Choroid plexus epithelial cell (primary cell): ENCODE measurements at regions not wholly inside any gene's neighbourhood (a gene's known extent, or its start where the extent isn't known, plus 50 kb on each side); places are given as distances from the start of the nearest gene placed in this dataset.

Experiments used
- DNase-seq: peaks from one replicate; pipeline ENCODE4 v3.0.0-alpha.2; 2010; ENCODE audit warnings: low read depth
- H3K4me3 ChIP-seq: 2 replicates; pipeline ENCODE4 v1.5.1; 2011; ENCODE audit warnings: low read depth, mild to moderate bottlenecking, control low read depth, low read length, moderate library complexity
- TF ChIP-seq, protein P1 (sequence below): conservative IDR thresholded peaks from 2 replicates; pipeline ENCODE4 v1.5.1; 2011; ENCODE audit warnings: low read depth, mild to moderate bottlenecking, control low read depth, inconsistent platforms, low read length, moderate library complexity

GRCh38 chr10:45071043-45071813 lies 70.5 kb downstream of the ZNF22 start:
- no peak overlapping the region for H3K4me3 ChIP-seq
- DNase-seq = no peak
- TF ChIP-seq, protein P1, sequence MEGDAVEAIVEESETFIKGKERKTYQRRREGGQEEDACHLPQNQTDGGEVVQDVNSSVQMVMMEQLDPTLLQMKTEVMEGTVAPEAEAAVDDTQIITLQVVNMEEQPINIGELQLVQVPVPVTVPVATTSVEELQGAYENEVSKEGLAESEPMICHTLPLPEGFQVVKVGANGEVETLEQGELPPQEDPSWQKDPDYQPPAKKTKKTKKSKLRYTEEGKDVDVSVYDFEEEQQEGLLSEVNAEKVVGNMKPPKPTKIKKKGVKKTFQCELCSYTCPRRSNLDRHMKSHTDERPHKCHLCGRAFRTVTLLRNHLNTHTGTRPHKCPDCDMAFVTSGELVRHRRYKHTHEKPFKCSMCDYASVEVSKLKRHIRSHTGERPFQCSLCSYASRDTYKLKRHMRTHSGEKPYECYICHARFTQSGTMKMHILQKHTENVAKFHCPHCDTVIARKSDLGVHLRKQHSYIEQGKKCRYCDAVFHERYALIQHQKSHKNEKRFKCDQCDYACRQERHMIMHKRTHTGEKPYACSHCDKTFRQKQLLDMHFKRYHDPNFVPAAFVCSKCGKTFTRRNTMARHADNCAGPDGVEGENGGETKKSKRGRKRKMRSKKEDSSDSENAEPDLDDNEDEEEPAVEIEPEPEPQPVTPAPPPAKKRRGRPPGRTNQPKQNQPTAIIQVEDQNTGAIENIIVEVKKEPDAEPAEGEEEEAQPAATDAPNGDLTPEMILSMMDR = no peak

GRCh38 chr10:45075216-45075615 lies 74.5 kb downstream of the ZNF22 start:
- no peak overlapping the region for H3K4me3 ChIP-seq
- TF ChIP-seq, protein P1 = no peak
- DNase-seq = no peak

DNA sequence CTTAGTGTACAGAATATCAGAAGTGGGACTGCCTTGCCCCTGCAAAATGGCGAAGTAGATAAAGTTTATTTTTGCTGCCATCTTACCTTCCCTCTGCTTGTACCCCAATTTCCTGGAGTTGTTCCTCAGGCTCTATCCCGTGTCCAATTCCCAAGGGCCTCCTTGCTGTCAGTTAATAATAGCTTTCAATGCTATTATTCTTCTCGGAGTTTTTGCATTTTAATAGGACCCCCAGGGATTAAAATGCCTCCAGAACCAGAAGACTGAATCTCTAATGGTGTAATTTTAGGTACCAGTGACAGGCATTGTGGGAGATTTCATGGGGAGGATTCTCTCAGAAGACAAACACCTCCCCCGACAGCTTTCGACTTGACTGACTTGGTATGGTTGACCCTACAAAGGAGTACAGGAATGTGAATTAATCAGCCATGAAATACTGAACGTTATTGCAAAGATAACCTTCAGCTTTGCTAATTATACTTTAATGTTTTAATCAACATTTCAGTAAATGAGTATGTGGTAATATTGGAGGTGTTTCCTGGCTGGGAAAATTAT lies 75.2 kb downstream of the ZNF22 start:
- no peak overlapping the region for H3K4me3 ChIP-seq
- TF ChIP-seq, protein P1 = no peak
- no peak for DNase-seq

DNA sequence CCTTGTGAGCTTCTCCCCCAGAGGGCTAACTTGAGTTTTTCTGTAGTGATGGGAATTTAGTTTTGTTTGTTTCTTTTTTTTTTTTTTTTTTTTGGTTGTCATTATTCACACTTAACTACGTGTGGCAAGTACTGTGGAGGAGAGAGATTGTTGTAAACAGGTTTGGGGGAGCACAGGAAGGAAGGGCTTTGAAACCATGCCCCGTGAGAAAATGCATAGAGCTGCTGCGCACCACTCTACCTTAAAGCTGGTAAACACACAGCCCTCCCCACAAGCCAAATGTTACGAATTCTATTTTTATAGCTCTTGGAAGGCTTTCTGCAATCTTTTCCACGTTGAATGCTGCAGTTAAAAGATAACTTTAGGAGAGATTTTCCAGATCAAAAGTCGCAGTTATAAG lies 76.2 kb downstream of the ZNF22 start:
- no peak overlapping the region for H3K4me3 ChIP-seq
- TF ChIP-seq, protein P1 = no peak
- no peak for DNase-seq

DNA sequence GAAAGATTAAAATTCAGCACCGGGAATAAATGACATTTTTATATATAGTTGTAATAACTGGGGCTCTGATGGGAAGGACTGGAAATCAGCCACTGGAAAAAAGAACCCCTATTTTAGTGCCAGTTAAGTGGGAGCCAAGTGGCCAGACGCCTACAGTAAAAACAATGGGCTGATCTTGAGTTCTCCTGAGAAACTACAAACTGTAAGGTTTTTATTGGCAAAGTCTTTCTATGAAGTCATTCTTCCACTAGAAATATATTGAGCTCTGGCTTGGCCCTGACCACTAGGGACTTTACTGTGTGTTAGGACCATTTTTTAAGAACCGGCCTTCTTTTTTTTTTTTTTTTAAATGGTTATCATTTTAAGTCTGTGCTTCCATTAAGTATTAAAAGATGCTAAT lies 79.6 kb downstream of the ZNF22 start:
- TF ChIP-seq, protein P1 = no peak
- H3K4me3 ChIP-seq = no peak overlapping the region
- peak; percentile 6 for DNase-seq

- TF ChIP-seq, protein P1 = no peak
- H3K4me3 ChIP-seq = no peak overlapping the region
- DNase-seq = no peak
These were observed 81.5 kb downstream of the ZNF22 start for GRCh38 chr10:45082176-45082575.

DNA sequence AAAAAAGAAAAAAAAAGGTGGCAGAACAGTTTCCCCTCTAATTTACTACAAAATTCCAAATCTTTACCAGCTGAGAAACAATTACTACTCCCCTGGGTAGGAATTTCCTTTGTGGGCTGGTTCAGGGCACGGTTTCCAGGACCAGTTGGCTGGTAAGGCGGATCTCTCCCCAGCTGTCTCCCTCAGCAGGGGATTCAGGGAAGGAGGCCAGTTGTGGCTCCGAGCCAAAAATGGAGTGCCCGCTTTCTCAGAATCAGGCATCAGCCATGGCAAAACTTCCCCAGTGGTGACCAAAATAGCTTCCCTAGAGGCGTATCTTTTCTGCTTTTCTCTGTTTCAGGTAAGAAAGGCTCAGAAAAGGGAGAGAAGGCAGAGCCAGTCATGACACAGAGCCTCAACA lies 91.2 kb downstream of the ZNF22 start:
- DNase-seq = no peak
- H3K4me3 ChIP-seq = no peak overlapping the region

More for the DNA sequence above, 91.2 kb downstream of the ZNF22 start:
- TF ChIP-seq, protein P1 = no peak
